ENCODE measurements at regions not wholly inside any gene's neighbourhood (a gene's known extent, or its start where the extent isn't known, plus 50 kb on each side); places are given as distances from the start of the nearest gene placed in this dataset.

GRCh38 chr3:102605153-102605552 is 170.3 kb downstream of the ZPLD1 start:
- Histone ChIP-seq H3K9me3 (replicated peaks; ENCODE audit: control insufficient read depth, insufficient read depth, low read length) (no peaks in the 10 kb centered on the region), H4K20me1 (ENCODE audit: control insufficient read depth, insufficient read depth) (no peaks in the 10 kb centered on the region), H3K9ac (ENCODE audit: control insufficient read depth, insufficient read depth, low read length) (no peak overlapping the region), H3K27ac (ENCODE audit: control insufficient read depth, insufficient read depth) (no peak overlapping the region), H3K4me1 (ENCODE audit: control insufficient read depth, insufficient read depth, low read length) (no peaks in the 10 kb centered on the region), H3K4me2 (ENCODE audit: control insufficient read depth, insufficient read depth) (no peak overlapping the region), H2AFZ (ENCODE audit: control insufficient read depth, low read depth, low read length) (no peak overlapping the region), H3K36me3 (ENCODE audit: control insufficient read depth in 2 of 2, insufficient read depth in 2 of 2, low read length in 1 of 2) (no peaks in the 10 kb centered on the region), H3K27me3 (replicated peaks in 1 of 2; ENCODE audit: control insufficient read depth in 2 of 2, insufficient read depth in 2 of 2, low read length in 1 of 2) (no peaks in the 10 kb centered on the region; a peak in 1 of 4 replicates), H3K79me2 (ENCODE audit: control insufficient read depth, insufficient read depth, low read length) (no peaks in the 10 kb centered on the region), H3K4me3 (no peak overlapping the region)
- no TSS peak for BruUV-seq (replicated peaks)
- ChIA-PET POLR2A (no interaction called here), SMC1A (ENCODE audit: uncharacterized antibody, unreplicated experiment) (no interaction called here), RAD21 (ENCODE audit: unreplicated experiment) (no interaction called here), CTCF (no interaction called here)
- WGBS (ENCODE audit: insufficient coverage, insufficient replicate concordance, low lambda C conversion rate, missing lambda C conversion rate) = 0% methylated on average over 1 of the region's 1 CpG
- intact Hi-C loops (cut with micrococcal nuclease; ENCODE audit: unreplicated experiment) = no loop called here
- DNase-seq (ENCODE audit: low read depth, low spot score) (no peak), ATAC-seq (no peak), FAIRE-seq (no peak)
- in situ Hi-C loops (cut with MboI) = no loop called here
- TF ChIP-seq SKIL (IDR thresholded peaks at IDR 0.05; ENCODE audit: low read depth, poor library complexity, severe bottlenecking) = no peak
- no peak for TF ChIP-seq FOS (IDR thresholded peaks at IDR 0.05; ENCODE audit: borderline replicate concordance, extremely low read depth, insufficient read length)
- TF ChIP-seq HDAC6 (IDR thresholded peaks at IDR 0.05; ENCODE audit: unreplicated experiment) = no peak
- no peak for TF ChIP-seq ZNF384 (IDR thresholded peaks at IDR 0.05; ENCODE audit: borderline replicate concordance, low read depth, low read length)
- no peak for TF ChIP-seq MXI1 (IDR thresholded peaks at IDR 0.05; ENCODE audit: low read depth, low read length)
- no peak for TF ChIP-seq SMARCA5 (IDR thresholded peaks at IDR 0.05)
- TF ChIP-seq YY1 (IDR thresholded peaks at IDR 0.05; ENCODE audit: low read depth, low read length) = no peak
- TF ChIP-seq BCL11A (IDR thresholded peaks at IDR 0.05; ENCODE audit: low read depth, low read length) = no peak
- TF ChIP-seq GATAD2B (conservative IDR thresholded peaks at IDR 0.05; ENCODE audit: low read depth) = no peak
- no peak for TF ChIP-seq PML (IDR thresholded peaks at IDR 0.05; ENCODE audit: low read length)
- TF ChIP-seq FOXM1 (IDR thresholded peaks at IDR 0.05; ENCODE audit: low read depth, low read length) = no peak
- no peak for TF ChIP-seq BACH1 (IDR thresholded peaks at IDR 0.05; ENCODE audit: borderline replicate concordance)
- TF ChIP-seq SIX5 (IDR thresholded peaks at IDR 0.05; ENCODE audit: low read depth, low read length, severe bottlenecking) = no peak
- no peak for TF ChIP-seq SRF (IDR thresholded peaks at IDR 0.05; ENCODE audit: low read depth in 2 of 2, low read length in 2 of 2)
- no peak for TF ChIP-seq NKRF (conservative IDR thresholded peaks at IDR 0.05)
- TF ChIP-seq, protein P1, sequence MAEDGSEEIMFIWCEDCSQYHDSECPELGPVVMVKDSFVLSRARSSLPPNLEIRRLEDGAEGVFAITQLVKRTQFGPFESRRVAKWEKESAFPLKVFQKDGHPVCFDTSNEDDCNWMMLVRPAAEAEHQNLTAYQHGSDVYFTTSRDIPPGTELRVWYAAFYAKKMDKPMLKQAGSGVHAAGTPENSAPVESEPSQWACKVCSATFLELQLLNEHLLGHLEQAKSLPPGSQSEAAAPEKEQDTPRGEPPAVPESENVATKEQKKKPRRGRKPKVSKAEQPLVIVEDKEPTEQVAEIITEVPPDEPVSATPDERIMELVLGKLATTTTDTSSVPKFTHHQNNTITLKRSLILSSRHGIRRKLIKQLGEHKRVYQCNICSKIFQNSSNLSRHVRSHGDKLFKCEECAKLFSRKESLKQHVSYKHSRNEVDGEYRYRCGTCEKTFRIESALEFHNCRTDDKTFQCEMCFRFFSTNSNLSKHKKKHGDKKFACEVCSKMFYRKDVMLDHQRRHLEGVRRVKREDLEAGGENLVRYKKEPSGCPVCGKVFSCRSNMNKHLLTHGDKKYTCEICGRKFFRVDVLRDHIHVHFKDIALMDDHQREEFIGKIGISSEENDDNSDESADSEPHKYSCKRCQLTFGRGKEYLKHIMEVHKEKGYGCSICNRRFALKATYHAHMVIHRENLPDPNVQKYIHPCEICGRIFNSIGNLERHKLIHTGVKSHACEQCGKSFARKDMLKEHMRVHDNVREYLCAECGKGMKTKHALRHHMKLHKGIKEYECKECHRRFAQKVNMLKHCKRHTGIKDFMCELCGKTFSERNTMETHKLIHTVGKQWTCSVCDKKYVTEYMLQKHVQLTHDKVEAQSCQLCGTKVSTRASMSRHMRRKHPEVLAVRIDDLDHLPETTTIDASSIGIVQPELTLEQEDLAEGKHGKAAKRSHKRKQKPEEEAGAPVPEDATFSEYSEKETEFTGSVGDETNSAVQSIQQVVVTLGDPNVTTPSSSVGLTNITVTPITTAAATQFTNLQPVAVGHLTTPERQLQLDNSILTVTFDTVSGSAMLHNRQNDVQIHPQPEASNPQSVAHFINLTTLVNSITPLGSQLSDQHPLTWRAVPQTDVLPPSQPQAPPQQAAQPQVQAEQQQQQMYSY (CRISPR knock-in tag; IDR thresholded peaks at IDR 0.05) = no peak
- no peak for TF ChIP-seq RUNX3 (IDR thresholded peaks at IDR 0.05; ENCODE audit: low read length)
- TF ChIP-seq ZNF207 (IDR thresholded peaks at IDR 0.05; ENCODE audit: borderline replicate concordance) = no peak
